K562 (cell line): ENCODE measurements at regions not wholly inside any gene's neighbourhood (a gene's known extent, or its start where the extent isn't known, plus 50 kb on each side); places are given as distances from the start of the nearest gene placed in this dataset.

Experiments used
- ATAC-seq: fragments of 200-7000 bp; cut with Tn5 transposase; 3 replicates; pipeline ENCODE4 v1.9.1; 2020; ENCODE audit warnings: moderate library complexity
- BruUV-seq: library from RNA; stranded (reverse); fragments of 400-500 nt; replicated peaks from 2 replicates; lab custom pipeline; 2021; lab: Mats Ljungman, UMichigan
- CTCF ChIA-PET: fragments of 300-600 bp; formaldehyde crosslinking; extraction: SDS; loops from one replicate; lab custom pipeline; 2021; ENCODE audit warnings: low intra/inter-chr PET ratio; lab: Yijun Ruan, JAX
- POLR2A ChIA-PET: fragments of 300-600, 350-650 bp; sonication (Branson Sonifier 250); formaldehyde crosslinking; extraction: SDS; loops from one replicate; lab custom pipeline; 2021; ENCODE audit warnings: antibody characterized with exemption, inconsistent platforms; lab: Yijun Ruan, JAX
- DNase-seq, 4 experiments: peaks; one replicate each; pipeline versions ENCODE4 v3.0.0 to v3.0.0-alpha.2; 2011 to 2018; ENCODE audit warnings: low spot score in 3 of 4, mixed read lengths in 3 of 4; ENCODE audit errors: extremely low read depth in 1 of 4
- FAIRE-seq: peaks from 2 replicates; lab custom pipeline; 2011; peaks lifted over from hg19 to GRCh38; lab: Jason Lieb, UNC
- H2AFZ ChIP-seq: 2 replicates; pipeline ENCODE4 v1.6.0; 2011; ENCODE audit warnings: low read depth, low read length, control low read depth, inconsistent platforms
- H3K27ac ChIP-seq: fragments of 200-600 bp; 3 replicates; pipeline ENCODE4 v1.8.0; 2011; ENCODE audit warnings: low read depth, mild to moderate bottlenecking, control low read depth, inconsistent platforms, low read length, moderate library complexity, mixed read lengths; ENCODE audit errors: extremely low read depth
- H3K27me3 ChIP-seq, 2 experiments: fragments of 300-600 bp in 1 of 2; 2 replicates in 1 of 2; 3 replicates in 1 of 2; pipeline versions ENCODE4 v1.6.0 to v1.8.0; 2011; ENCODE audit warnings: inconsistent platforms in 2 of 2, low read length in 2 of 2, mild to moderate bottlenecking in 1 of 2, mixed read lengths in 1 of 2, moderate library complexity in 1 of 2; ENCODE audit not compliant: control insufficient read depth in 2 of 2, insufficient read depth in 2 of 2
- H3K36me3 ChIP-seq: fragments of 300-600 bp; 3 replicates; pipeline ENCODE4 v1.8.0; 2011; ENCODE audit warnings: mild to moderate bottlenecking, low read length, inconsistent platforms; ENCODE audit not compliant: control insufficient read depth, insufficient read depth
- H3K4me1 ChIP-seq, 2 experiments: fragments of 200-600 bp in 1 of 2; replicated peaks in 1 of 2; 2 replicates in 1 of 2; 3 replicates in 1 of 2; pipeline versions ENCODE4 v1.5.1 to v1.8.0; 2011; ENCODE audit warnings: inconsistent platforms in 2 of 2, low read length in 2 of 2, mild to moderate bottlenecking in 1 of 2, mixed read lengths in 1 of 2, moderate library complexity in 1 of 2; ENCODE audit not compliant: control insufficient read depth in 2 of 2, insufficient read depth in 2 of 2
- H3K4me2 ChIP-seq: 2 replicates; pipeline ENCODE4 v1.6.1; 2011; ENCODE audit warnings: low read length, control low read depth, inconsistent platforms, mixed read lengths; ENCODE audit not compliant: insufficient read depth
- H3K4me3 ChIP-seq: fragments of 200-600 bp; sonication (generic), shearing (Covaris generic); 2 replicates; pipeline ENCODE4 v1.5.1; 2016; ENCODE audit warnings: control low read depth, inconsistent platforms
- H3K79me2 ChIP-seq: fragments of 200-600 bp; 3 replicates; pipeline ENCODE4 v1.8.0; 2011; ENCODE audit warnings: low read length, inconsistent platforms; ENCODE audit not compliant: control insufficient read depth, insufficient read depth
- H3K9ac ChIP-seq, 2 experiments: 2 replicates each; pipeline versions ENCODE4 v1.6.0 to v1.6.1; 2011; ENCODE audit warnings: low read depth in 2 of 2, low read length in 2 of 2, control low read depth in 1 of 2, inconsistent platforms in 1 of 2, mild to moderate bottlenecking in 1 of 2, mixed read lengths in 1 of 2; ENCODE audit not compliant: insufficient read depth in 1 of 2
- H3K9me1 ChIP-seq: one replicate; pipeline ENCODE4 v1.6.0; 2011; ENCODE audit warnings: inconsistent platforms, mild to moderate bottlenecking, low read length, moderate library complexity; ENCODE audit not compliant: control insufficient read depth, insufficient read depth
- H3K9me3 ChIP-seq: replicated peaks from 2 replicates; pipeline ENCODE4 v1.5.1; 2011; ENCODE audit warnings: low read depth, low read length, inconsistent platforms; ENCODE audit not compliant: control insufficient read depth, insufficient read depth
- H4K20me1 ChIP-seq: replicated peaks from 2 replicates; pipeline ENCODE4 v1.6.1; 2011; ENCODE audit warnings: low read length, inconsistent platforms, mixed read lengths; ENCODE audit not compliant: control insufficient read depth, insufficient read depth
- BRD4 ChIP-seq: fragments of 200-600 bp; sonication (generic); IDR thresholded peaks from 2 replicates; pipeline ENCODE4 v1.6.1; 2017; ENCODE audit warnings: inconsistent platforms
- ELF2 ChIP-seq: fragments of 250-450 bp; sonication (Bioruptor Pico); IDR thresholded peaks from 2 replicates; pipeline ENCODE4 v1.5.0; 2021; ENCODE audit warnings: mild to moderate bottlenecking
- ESRRA ChIP-seq: fragments of 450-650 bp; IDR thresholded peaks from 2 replicates; pipeline ENCODE4 v1.6.1; 2014; ENCODE audit warnings: low read depth, mild to moderate bottlenecking, moderate library complexity, borderline replicate concordance
- FOXK2 ChIP-seq, 2 experiments: fragments of 450-650 bp; IDR thresholded peaks in 1 of 2; conservative IDR thresholded peaks in 1 of 2; 2 replicates each; pipeline ENCODE4 v1.6.1; 2016; ENCODE audit warnings: low read depth in 2 of 2, mild to moderate bottlenecking in 1 of 2
- HMGN3 ChIP-seq: IDR thresholded peaks from 2 replicates; pipeline ENCODE4 v1.6.1; 2011; ENCODE audit warnings: borderline replicate concordance, low read depth, mild to moderate bottlenecking, mixed read lengths, low read length; ENCODE audit not compliant: insufficient read length; ENCODE audit errors: extremely low read depth
- KLF13 ChIP-seq: fragments of 450-650 bp; IDR thresholded peaks from 2 replicates; pipeline ENCODE4 v1.6.1; 2016; ENCODE audit warnings: missing genetic modification characterization, low read depth, mild to moderate bottlenecking, missing compliant biosample characterization, moderate library complexity, borderline replicate concordance
- MYC ChIP-seq, 2 experiments: fragments of 250-450 bp in 1 of 2; sonication (Bioruptor Pico) in 1 of 2; IDR thresholded peaks; 2 replicates each; pipeline versions ENCODE4 v1.5.1 to v1.6.1; 2012 to 2021; ENCODE audit warnings: low read depth in 2 of 2, borderline replicate concordance in 1 of 2, improper control_type of control experiment in 1 of 2, low read length in 1 of 2, mild to moderate bottlenecking in 1 of 2, moderate library complexity in 1 of 2
- NFE2L1 ChIP-seq: fragments of 450-650 bp; IDR thresholded peaks from 2 replicates; pipeline ENCODE4 v1.6.1; 2016; ENCODE audit warnings: missing genetic modification characterization, low read depth, mild to moderate bottlenecking, missing compliant biosample characterization, moderate library complexity, borderline replicate concordance
- PTTG1 ChIP-seq: fragments of 450-650 bp; IDR thresholded peaks from 2 replicates; pipeline ENCODE4 v1.6.1; 2016; ENCODE audit warnings: low read depth, mild to moderate bottlenecking, missing genetic modification characterization, missing compliant biosample characterization
- RBM34 ChIP-seq: fragments of 200-400 bp; formaldehyde crosslinking; IDR thresholded peaks from 2 replicates; pipeline ENCODE4 v1.6.1; 2018; ENCODE audit warnings: low read length, borderline replicate concordance; ENCODE audit not compliant: insufficient read depth
- SMAD3 ChIP-seq: fragments of 450-650 bp; formaldehyde crosslinking; conservative IDR thresholded peaks from 2 replicates; pipeline ENCODE4 v1.4.0; 2020; ENCODE audit warnings: mild to moderate bottlenecking
- TCF3 ChIP-seq: sonication (generic); formaldehyde crosslinking; IDR thresholded peaks from 2 replicates; pipeline ENCODE4 v1.4.0; 2020; ENCODE audit warnings: mild to moderate bottlenecking, missing genetic modification reagents
- ZNF586 ChIP-seq: fragments of 450-650 bp; formaldehyde crosslinking; conservative IDR thresholded peaks from 2 replicates; pipeline ENCODE4 v1.4.0; 2020; ENCODE audit warnings: mild to moderate bottlenecking, moderate library complexity
- WGBS: fragments of 100-300 bp; shearing (Covaris generic); methylation state at CpG from one replicate; pipeline ENCODE4 v1.1.6; 2016; ENCODE audit warnings: low coverage, mixed read lengths; ENCODE audit not compliant: insufficient coverage; ENCODE audit errors: missing lambda C conversion rate; 5-methylcytosine and 5-hydroxymethylcytosine counted together
- in situ Hi-C: fragments of 300-500 bp; cut with MboI; formaldehyde crosslinking; loops from 4 replicates; pipeline ENCODE4 v1.15.0; 2018; ENCODE audit warnings: inconsistent platforms, mixed read lengths
- intact Hi-C: fragments of 100-400 bp; cut with micrococcal nuclease; formaldehyde crosslinking; loops from 2 replicates; pipeline ENCODE4 v1.14.2; 2022
- TF ChIP-seq, protein P1 (sequence below), 3 experiments: fragments of 200-800 bp in 1 of 3; sonication (Bioruptor generic) in 1 of 3; sonication (generic) in 1 of 3; formaldehyde crosslinking in 1 of 3; IDR thresholded peaks; 2 replicates each; pipeline versions ENCODE4 v1.6.1 to v1.8.0; 2016 to 2022; ENCODE audit warnings: mild to moderate bottlenecking in 2 of 3, missing compliant biosample characterization in 2 of 3, missing genetic modification characterization in 2 of 3, missing genetic modification reagents in 1 of 3
- TF ChIP-seq, protein P2 (sequence below): sonication (generic); formaldehyde crosslinking; IDR thresholded peaks from 2 replicates; pipeline ENCODE4 v1.8.0; 2022; ENCODE audit warnings: mild to moderate bottlenecking, missing genetic modification reagents

DNA sequence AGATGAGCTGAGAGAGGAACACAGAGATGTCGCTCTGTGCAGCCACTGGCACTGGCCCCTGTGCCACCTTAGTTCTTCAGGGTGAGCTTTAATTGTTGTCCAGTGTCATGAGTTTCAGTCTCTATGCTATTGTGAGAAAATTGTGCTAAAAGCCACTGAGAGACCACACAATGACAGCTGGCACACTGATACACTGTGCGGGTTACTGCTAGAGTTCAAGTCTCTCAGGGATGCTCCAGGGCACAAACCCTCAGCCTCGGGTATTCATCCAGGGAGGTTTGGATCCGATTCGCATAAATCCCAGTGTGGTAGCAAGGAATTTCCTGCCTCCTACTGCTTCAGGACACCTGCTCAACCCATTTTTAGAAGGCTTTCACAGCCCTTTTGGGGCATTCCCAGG is 68.1 kb upstream of the EDNRB start:
- intact Hi-C loops = no loop called here
- FAIRE-seq = no peak
- Histone ChIP-seq H3K79me2 (no peaks in the 10 kb centered on the region), H3K36me3 (no peaks in the 10 kb centered on the region), H3K4me1 (no peaks in the 10 kb centered on the region), H2AFZ (no peak overlapping the region), H3K9me1 (no peaks in the 10 kb centered on the region), H3K4me2 (no peak overlapping the region), H3K4me3 (no peak overlapping the region), H3K27me3 (no peaks in the 10 kb centered on the region), H3K9ac (no peak overlapping the region), H3K27ac (no peak overlapping the region), H4K20me1 (no peaks in the 10 kb centered on the region), H3K9me3 (no peaks in the 10 kb centered on the region)
- no TSS peak for BruUV-seq
- no peak for TF ChIP-seq ZNF586 (CRISPR knock-in tag)
- no peak for TF ChIP-seq BRD4
- no peak for TF ChIP-seq NFE2L1 (tag)
- no peak for TF ChIP-seq ESRRA
- no peak for TF ChIP-seq RBM34
- no peak for TF ChIP-seq PTTG1 (tag)
- TF ChIP-seq MYC (IDR thresholded peaks at IDR 0.05; ENCODE audit: low read depth, low read length) = no peak
- TF ChIP-seq MYC (CRISPR knock-in tag; IDR thresholded peaks at IDR 0.05; ENCODE audit: borderline replicate concordance, low read depth) = no peak
- TF ChIP-seq, protein P1, sequence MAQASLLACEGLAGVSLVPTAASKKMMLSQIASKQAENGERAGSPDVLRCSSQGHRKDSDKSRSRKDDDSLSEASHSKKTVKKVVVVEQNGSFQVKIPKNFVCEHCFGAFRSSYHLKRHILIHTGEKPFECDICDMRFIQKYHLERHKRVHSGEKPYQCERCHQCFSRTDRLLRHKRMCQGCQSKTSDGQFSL (CRISPR knock-in tag; IDR thresholded peaks at IDR 0.05) = no peak
- TF ChIP-seq, protein P1 (tag; IDR thresholded peaks at IDR 0.05) = no peak
- TF ChIP-seq SMAD3 = no peak
- TF ChIP-seq HMGN3 = no peak
- TF ChIP-seq ELF2 = no peak
- TF ChIP-seq, protein P2, sequence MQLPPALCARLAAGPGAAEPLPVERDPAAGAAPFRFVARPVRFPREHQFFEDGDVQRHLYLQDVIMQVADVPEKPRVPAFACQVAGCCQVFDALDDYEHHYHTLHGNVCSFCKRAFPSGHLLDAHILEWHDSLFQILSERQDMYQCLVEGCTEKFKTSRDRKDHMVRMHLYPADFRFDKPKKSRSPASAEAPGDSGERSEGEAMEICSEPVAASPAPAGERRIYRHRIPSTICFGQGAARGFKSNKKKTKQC (CRISPR knock-in tag) = no peak
- no peak for TF ChIP-seq KLF13
- TF ChIP-seq TCF3 = no peak
- no peak for TF ChIP-seq FOXK2 (conservative IDR thresholded peaks at IDR 0.05 in 1 of 2, IDR thresholded peaks at IDR 0.05 in 1 of 2; ENCODE audit: low read depth in 2 of 2)
- ATAC-seq = no peak
- POLR2A ChIA-PET = no interaction called here
- CTCF ChIA-PET = no interaction called here
- in situ Hi-C loops = no loop called here
- DNase-seq = no peak
- 0% methylated on average over 5 of the region's 5 CpGs for WGBS
